ENCODE measurements at regions not wholly inside any gene's neighbourhood (a gene's known extent, or its start where the extent isn't known, plus 50 kb on each side); places are given as distances from the start of the nearest gene placed in this dataset.

DNA sequence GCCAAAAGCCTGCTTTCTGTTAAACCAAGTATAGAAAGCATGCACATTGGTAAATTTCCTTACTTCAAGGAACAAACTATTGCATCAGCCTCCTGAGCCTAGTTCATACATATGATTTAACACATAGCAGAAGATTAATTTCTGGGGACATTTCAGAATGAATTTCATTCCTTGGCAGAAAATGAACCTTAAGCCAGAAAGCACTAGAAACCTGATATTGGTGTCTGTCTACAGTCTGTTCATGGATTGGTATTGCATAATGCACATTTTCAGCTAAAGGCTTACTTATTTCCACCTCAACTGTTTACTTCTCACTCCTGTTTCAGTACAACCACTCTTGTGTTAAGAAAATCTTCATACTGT lies 1471.8 kb upstream of the NUDT12 start:
- no peaks in the 10 kb centered on the region for H3K36me3 ChIP-seq (ENCODE audit: insufficient read depth, low read length)
- no peak overlapping the region for H2AFZ ChIP-seq (ENCODE audit: low read depth, low read length)
- no peaks in the 10 kb centered on the region for H3K36me3 Mint-ChIP-seq (ENCODE audit: low read depth, unreplicated experiment)
- no peak for TF ChIP-seq EZH2 (IDR thresholded peaks at IDR 0.05; ENCODE audit: insufficient read depth, low read length)
- TF ChIP-seq, protein P1, sequence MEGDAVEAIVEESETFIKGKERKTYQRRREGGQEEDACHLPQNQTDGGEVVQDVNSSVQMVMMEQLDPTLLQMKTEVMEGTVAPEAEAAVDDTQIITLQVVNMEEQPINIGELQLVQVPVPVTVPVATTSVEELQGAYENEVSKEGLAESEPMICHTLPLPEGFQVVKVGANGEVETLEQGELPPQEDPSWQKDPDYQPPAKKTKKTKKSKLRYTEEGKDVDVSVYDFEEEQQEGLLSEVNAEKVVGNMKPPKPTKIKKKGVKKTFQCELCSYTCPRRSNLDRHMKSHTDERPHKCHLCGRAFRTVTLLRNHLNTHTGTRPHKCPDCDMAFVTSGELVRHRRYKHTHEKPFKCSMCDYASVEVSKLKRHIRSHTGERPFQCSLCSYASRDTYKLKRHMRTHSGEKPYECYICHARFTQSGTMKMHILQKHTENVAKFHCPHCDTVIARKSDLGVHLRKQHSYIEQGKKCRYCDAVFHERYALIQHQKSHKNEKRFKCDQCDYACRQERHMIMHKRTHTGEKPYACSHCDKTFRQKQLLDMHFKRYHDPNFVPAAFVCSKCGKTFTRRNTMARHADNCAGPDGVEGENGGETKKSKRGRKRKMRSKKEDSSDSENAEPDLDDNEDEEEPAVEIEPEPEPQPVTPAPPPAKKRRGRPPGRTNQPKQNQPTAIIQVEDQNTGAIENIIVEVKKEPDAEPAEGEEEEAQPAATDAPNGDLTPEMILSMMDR (IDR thresholded peaks at IDR 0.05; ENCODE audit: insufficient read depth, low read depth, low read length): no peak
- no peak overlapping the region for H3K27ac ChIP-seq (ENCODE audit: low read depth, low read length)
- no peak overlapping the region for H3K4me3 Mint-ChIP-seq (ENCODE audit: unreplicated experiment)
- no peak overlapping the region for H3K4me3 ChIP-seq (ENCODE audit: insufficient read depth, low read depth, low read length)
- no peak for DNase-seq (ENCODE audit: low read depth)
- H3K27me3 ChIP-seq (ENCODE audit: insufficient read depth, low read length): no peaks in the 10 kb centered on the region
- no peak overlapping the region for H3K4me2 ChIP-seq (ENCODE audit: low read length)
- H3K79me2 ChIP-seq (ENCODE audit: insufficient read depth, low read length): no peaks in the 10 kb centered on the region
- H3K9me3 Mint-ChIP-seq (ENCODE audit: unreplicated experiment): peaks cover 4% of the 10 kb centered on the region
- H3K27me3 Mint-ChIP-seq (ENCODE audit: low read depth, unreplicated experiment): no peaks in the 10 kb centered on the region
- no peaks in the 10 kb centered on the region for H3K4me1 ChIP-seq (ENCODE audit: insufficient read depth, low read length)
- H3K4me1 Mint-ChIP-seq (ENCODE audit: low read depth, unreplicated experiment): no peaks in the 10 kb centered on the region
- no peak overlapping the region for H3K9ac ChIP-seq (ENCODE audit: low read length)
- H3K9me3 ChIP-seq (ENCODE audit: insufficient read depth, low read depth, low read length): no peaks in the 10 kb centered on the region
- H4K20me1 ChIP-seq (ENCODE audit: insufficient read depth, low read length): no peaks in the 10 kb centered on the region
- no peak overlapping the region for H3K27ac Mint-ChIP-seq (ENCODE audit: unreplicated experiment)
- no peak for FAIRE-seq

DNA sequence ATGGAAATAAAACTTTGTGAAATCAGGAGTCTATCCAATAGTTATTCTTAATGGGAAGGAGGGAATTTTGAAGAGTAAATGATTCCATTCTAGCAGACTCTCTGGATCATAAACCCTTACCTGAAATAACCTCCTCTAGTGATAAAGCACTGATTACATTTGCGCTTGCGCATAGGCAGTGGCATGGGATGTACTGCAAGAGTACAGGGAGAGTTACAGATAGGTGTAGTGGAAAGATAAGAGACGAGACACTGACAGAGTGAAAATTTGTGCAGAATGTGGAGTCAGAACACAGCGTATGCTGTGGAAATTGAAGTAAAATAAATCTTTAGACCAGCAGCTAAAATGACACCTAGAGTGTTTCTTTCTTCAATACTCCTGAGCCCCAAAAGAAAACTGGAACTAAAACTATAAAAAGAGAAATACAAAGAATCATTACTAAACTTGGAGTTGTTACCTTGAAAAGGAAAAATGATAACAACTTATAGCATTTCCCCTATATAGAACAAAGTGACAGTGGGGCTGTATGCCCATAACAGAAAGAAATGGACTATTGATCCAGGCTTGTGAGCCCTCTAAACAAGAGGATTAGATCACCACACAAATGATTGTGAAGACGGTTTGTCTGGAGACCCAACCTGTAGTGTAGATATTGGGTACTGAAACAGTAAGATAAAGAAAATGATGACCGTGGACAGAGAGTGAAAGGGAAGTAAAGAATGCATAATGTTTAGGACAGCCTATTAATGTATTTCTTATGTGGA lies 1471.2 kb upstream of the NUDT12 start:
- Histone ChIP-seq H3K27ac (ENCODE audit: low read depth, low read length) (no peak overlapping the region), H3K27me3 (ENCODE audit: insufficient read depth, low read length) (no peaks in the 10 kb centered on the region), H3K4me2 (ENCODE audit: low read length) (no peak overlapping the region), H2AFZ (ENCODE audit: low read depth, low read length) (no peak overlapping the region), H3K36me3 (ENCODE audit: insufficient read depth, low read length) (no peaks in the 10 kb centered on the region), H3K79me2 (ENCODE audit: insufficient read depth, low read length) (no peaks in the 10 kb centered on the region), H3K4me3 (ENCODE audit: insufficient read depth, low read depth, low read length) (no peak overlapping the region), H3K9ac (ENCODE audit: low read length) (no peak overlapping the region), H4K20me1 (ENCODE audit: insufficient read depth, low read length) (no peaks in the 10 kb centered on the region), H3K4me1 (ENCODE audit: insufficient read depth, low read length) (no peaks in the 10 kb centered on the region), H3K9me3 (ENCODE audit: insufficient read depth, low read depth, low read length) (no peaks in the 10 kb centered on the region)
- no peak overlapping the region for H3K4me3 Mint-ChIP-seq (ENCODE audit: unreplicated experiment)
- TF ChIP-seq, protein P1 (IDR thresholded peaks at IDR 0.05; ENCODE audit: insufficient read depth, low read depth, low read length): no peak
- no peak for FAIRE-seq
- H3K27ac Mint-ChIP-seq (ENCODE audit: unreplicated experiment): no peak overlapping the region
- no peaks in the 10 kb centered on the region for H3K4me1 Mint-ChIP-seq (ENCODE audit: low read depth, unreplicated experiment)
- no peaks in the 10 kb centered on the region for H3K36me3 Mint-ChIP-seq (ENCODE audit: low read depth, unreplicated experiment)
- peaks cover 4% of the 10 kb centered on the region for H3K9me3 Mint-ChIP-seq (ENCODE audit: unreplicated experiment)
- no peak for DNase-seq (ENCODE audit: low read depth)
- no peaks in the 10 kb centered on the region for H3K27me3 Mint-ChIP-seq (ENCODE audit: low read depth, unreplicated experiment)

DNA sequence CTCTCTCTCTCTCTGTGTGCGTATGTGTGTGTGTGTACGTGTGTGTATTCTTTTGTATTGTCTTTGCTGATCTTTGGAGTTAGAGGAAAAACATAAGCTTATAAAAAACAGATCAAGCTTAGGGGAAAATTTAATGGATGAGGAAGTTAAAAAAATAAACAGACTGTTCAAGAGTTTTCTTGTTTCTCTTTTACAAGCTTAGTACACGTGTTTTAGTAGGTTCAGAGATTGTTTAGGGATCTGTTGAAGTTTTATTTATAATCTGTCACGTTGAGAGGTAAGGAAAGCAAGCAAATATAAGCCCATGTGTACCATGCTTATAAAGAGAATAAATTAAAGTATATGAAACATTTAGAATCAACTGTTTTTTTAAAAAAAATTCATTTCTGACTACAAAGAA lies 1470.3 kb upstream of the NUDT12 start:
- Mint-ChIP-seq H3K4me3 (ENCODE audit: unreplicated experiment) (no peak overlapping the region), H3K27me3 (ENCODE audit: low read depth, unreplicated experiment) (no peaks in the 10 kb centered on the region), H3K27ac (ENCODE audit: unreplicated experiment) (no peak overlapping the region), H3K36me3 (ENCODE audit: low read depth, unreplicated experiment) (no peaks in the 10 kb centered on the region), H3K4me1 (ENCODE audit: low read depth, unreplicated experiment) (no peaks in the 10 kb centered on the region), H3K9me3 (ENCODE audit: unreplicated experiment) (peaks cover 4% of the 10 kb centered on the region)
- Histone ChIP-seq H4K20me1 (ENCODE audit: insufficient read depth, low read length) (no peaks in the 10 kb centered on the region), H3K36me3 (ENCODE audit: insufficient read depth, low read length) (no peaks in the 10 kb centered on the region), H2AFZ (ENCODE audit: low read depth, low read length) (no peak overlapping the region), H3K27ac (ENCODE audit: low read depth, low read length) (no peak overlapping the region), H3K27me3 (ENCODE audit: insufficient read depth, low read length) (no peaks in the 10 kb centered on the region), H3K4me1 (ENCODE audit: insufficient read depth, low read length) (no peaks in the 10 kb centered on the region), H3K4me2 (ENCODE audit: low read length) (no peak overlapping the region), H3K4me3 (ENCODE audit: insufficient read depth, low read depth, low read length) (no peak overlapping the region), H3K79me2 (ENCODE audit: insufficient read depth, low read length) (no peaks in the 10 kb centered on the region), H3K9me3 (ENCODE audit: insufficient read depth, low read depth, low read length) (no peaks in the 10 kb centered on the region), H3K9ac (ENCODE audit: low read length) (no peak overlapping the region)
- no peak for FAIRE-seq
- DNase-seq (ENCODE audit: low read depth): no peak
- TF ChIP-seq EZH2 (IDR thresholded peaks at IDR 0.05; ENCODE audit: insufficient read depth, low read length): no peak
- TF ChIP-seq, protein P1 (IDR thresholded peaks at IDR 0.05; ENCODE audit: insufficient read depth, low read depth, low read length): no peak

All from astrocyte (in vitro differentiated cells and primary cell).